SH-SY5Y (cell line): ENCODE measurements at regions not wholly inside any gene's neighbourhood (a gene's known extent, or its start where the extent isn't known, plus 50 kb on each side); places are given as distances from the start of the nearest gene placed in this dataset.

Experiments used
- GATA2 ChIP-seq: IDR thresholded peaks from 2 replicates; pipeline ENCODE4 v1.6.1; 2011; ENCODE audit warnings: mild to moderate bottlenecking, low read depth, low read length
- GATA3 ChIP-seq: IDR thresholded peaks from 2 replicates; pipeline ENCODE4 v1.6.1; 2011; ENCODE audit warnings: low read depth, mild to moderate bottlenecking, low read length, moderate library complexity

- no peak for TF ChIP-seq GATA3
- TF ChIP-seq GATA2 = no peak
Measured at GRCh38 chr13:80679423-80679822, 338.5 kb upstream of the SPRY2 start.

- no peak for TF ChIP-seq GATA2
- no peak for TF ChIP-seq GATA3
Measured at GRCh38 chr13:80677227-80677626, 336.3 kb upstream of the SPRY2 start.

GRCh38 chr13:80671773-80672172, 330.8 kb upstream of the SPRY2 start:
- TF ChIP-seq GATA3 (no peak), GATA2 (no peak)

- no peak for TF ChIP-seq GATA2
- TF ChIP-seq GATA3 = no peak
Measured at GRCh38 chr13:80669112-80669511, 328.2 kb upstream of the SPRY2 start.

GRCh38 chr13:80668452-80668851, 327.5 kb upstream of the SPRY2 start:
- no peak for TF ChIP-seq GATA3
- no peak for TF ChIP-seq GATA2

GRCh38 chr13:80666782-80667552, 326.0 kb upstream of the SPRY2 start:
- TF ChIP-seq GATA3 (no peak), GATA2 (no peak)

GRCh38 chr13:80665792-80666333, 324.9 kb upstream of the SPRY2 start:
- TF ChIP-seq GATA2 = no peak
- TF ChIP-seq GATA3 = no peak

GRCh38 chr13:80664950-80665349, 324.0 kb upstream of the SPRY2 start:
- no peak for TF ChIP-seq GATA3

- TF ChIP-seq GATA2 = no peak
- no peak for TF ChIP-seq GATA3
Measured at GRCh38 chr13:80663788-80664187, 322.9 kb upstream of the SPRY2 start.

GRCh38 chr13:80658705-80659104, 317.8 kb upstream of the SPRY2 start:
- TF ChIP-seq GATA3 = no peak
- no peak for TF ChIP-seq GATA2

GRCh38 chr13:80656512-80656904, 315.6 kb upstream of the SPRY2 start:
- no peak for TF ChIP-seq GATA3
- no peak for TF ChIP-seq GATA2

- TF ChIP-seq GATA2 (no peak), GATA3 (no peak)
Measured at GRCh38 chr13:80655778-80656511, 315.0 kb upstream of the SPRY2 start.

GRCh38 chr13:80654638-80655249, 313.8 kb upstream of the SPRY2 start:
- no peak for TF ChIP-seq GATA3
- TF ChIP-seq GATA2 = no peak

GRCh38 chr13:80649274-80649673, 308.3 kb upstream of the SPRY2 start:
- TF ChIP-seq GATA3 (no peak), GATA2 (no peak)
